Astrocyte (in vitro differentiated cells and primary cell): ENCODE measurements at regions not wholly inside any gene's neighbourhood (a gene's known extent, or its start where the extent isn't known, plus 50 kb on each side); places are given as distances from the start of the nearest gene placed in this dataset.

Experiments
- DNase-seq: peaks from one replicate; pipeline ENCODE4 v3.0.0-alpha.2; 2010; ENCODE audit warnings: low read depth
- FAIRE-seq: peaks from 2 replicates; lab custom pipeline; 2011; peaks lifted over from hg19 to GRCh38; lab: Jason Lieb, UNC
- H2AFZ ChIP-seq: 2 replicates; pipeline ENCODE4 v1.6.0; 2012; ENCODE audit warnings: low read depth, low read length, inconsistent platforms
- H3K27ac ChIP-seq: 2 replicates; pipeline ENCODE4 v1.5.1; 2011; ENCODE audit warnings: low read depth, low read length, inconsistent platforms
- H3K27me3 ChIP-seq: 2 replicates; pipeline ENCODE4 v1.6.0; 2011; ENCODE audit warnings: low read length, inconsistent platforms; ENCODE audit not compliant: insufficient read depth
- H3K36me3 ChIP-seq: 2 replicates; pipeline ENCODE4 v1.5.1; 2011; ENCODE audit warnings: low read length, inconsistent platforms; ENCODE audit not compliant: insufficient read depth
- H3K4me1 ChIP-seq: 2 replicates; pipeline ENCODE4 v1.5.1; 2011; ENCODE audit warnings: low read length, inconsistent platforms; ENCODE audit not compliant: insufficient read depth
- H3K4me2 ChIP-seq: 2 replicates; pipeline ENCODE4 v1.6.0; 2012; ENCODE audit warnings: low read length, inconsistent platforms
- H3K4me3 ChIP-seq: 2 replicates; pipeline ENCODE4 v1.5.1; 2011; ENCODE audit warnings: low read depth, mild to moderate bottlenecking, low read length, inconsistent platforms; ENCODE audit not compliant: insufficient read depth
- H3K79me2 ChIP-seq: 2 replicates; pipeline ENCODE4 v1.6.0; 2012; ENCODE audit warnings: mild to moderate bottlenecking, low read length, inconsistent platforms; ENCODE audit not compliant: insufficient read depth
- H3K9ac ChIP-seq: 2 replicates; pipeline ENCODE4 v1.6.0; 2012; ENCODE audit warnings: mild to moderate bottlenecking, low read length, inconsistent platforms
- H3K9me3 ChIP-seq: 2 replicates; pipeline ENCODE4 v1.5.1; 2012; ENCODE audit warnings: low read depth, mild to moderate bottlenecking, low read length, inconsistent platforms; ENCODE audit not compliant: insufficient read depth
- H4K20me1 ChIP-seq: 2 replicates; pipeline ENCODE4 v1.6.0; 2012; ENCODE audit warnings: low read length, inconsistent platforms; ENCODE audit not compliant: insufficient read depth
- H3K27ac Mint-ChIP-seq: one replicate; pipeline ENCODE4 v1.8.0; 2021; ENCODE audit warnings: mild to moderate bottlenecking, mixed read lengths; ENCODE audit not compliant: unreplicated experiment
- H3K27me3 Mint-ChIP-seq: one replicate; pipeline ENCODE4 v1.8.0; 2021; ENCODE audit warnings: low read depth, mixed read lengths; ENCODE audit not compliant: unreplicated experiment
- H3K36me3 Mint-ChIP-seq: one replicate; pipeline ENCODE4 v1.8.0; 2021; ENCODE audit warnings: low read depth, mixed read lengths; ENCODE audit not compliant: unreplicated experiment
- H3K4me1 Mint-ChIP-seq: one replicate; pipeline ENCODE4 v1.8.0; 2021; ENCODE audit warnings: low read depth, mixed read lengths; ENCODE audit not compliant: unreplicated experiment
- H3K4me3 Mint-ChIP-seq: one replicate; pipeline ENCODE4 v1.8.0; 2021; ENCODE audit warnings: mild to moderate bottlenecking, moderate library complexity, mixed read lengths; ENCODE audit not compliant: unreplicated experiment
- H3K9me3 Mint-ChIP-seq: one replicate; pipeline ENCODE4 v1.8.0; 2021; ENCODE audit warnings: mild to moderate bottlenecking, mixed read lengths; ENCODE audit not compliant: unreplicated experiment
- EZH2 ChIP-seq: IDR thresholded peaks from 2 replicates; pipeline ENCODE4 v1.6.1; 2012; ENCODE audit warnings: mild to moderate bottlenecking, low read length, inconsistent platforms; ENCODE audit not compliant: insufficient read depth
- TF ChIP-seq, protein P1 (sequence below): IDR thresholded peaks from 2 replicates; pipeline ENCODE4 v1.5.1; 2011; ENCODE audit warnings: low read depth, mild to moderate bottlenecking, inconsistent platforms, low read length, moderate library complexity; ENCODE audit not compliant: insufficient read depth

- H3K27ac Mint-ChIP-seq: no peak overlapping the region
- H3K36me3 Mint-ChIP-seq: no peaks in the 10 kb centered on the region
These were observed 109.4 kb upstream of the POU3F3 start for GRCh38 chr2:104744537-104744936.

DNA sequence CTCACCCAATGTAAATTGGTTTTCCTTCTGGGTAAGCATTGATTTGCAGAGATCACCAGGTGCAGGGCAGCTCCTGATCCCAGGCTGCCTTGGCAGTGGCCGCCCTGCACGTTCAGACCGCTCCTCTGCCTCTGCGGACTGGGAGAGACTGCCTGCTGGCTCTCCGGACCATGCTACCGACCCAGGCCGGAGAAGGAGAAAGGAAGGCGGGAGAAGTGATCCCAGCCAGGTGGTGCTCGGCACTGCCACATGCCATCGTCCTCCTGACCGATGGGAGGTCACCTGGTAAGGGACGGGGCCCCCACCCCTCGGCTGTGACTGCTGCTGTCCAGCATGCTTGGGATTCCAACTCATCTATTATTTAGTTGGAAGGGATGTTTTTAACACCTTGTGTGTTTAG lies 108.1 kb upstream of the POU3F3 start:
- H2AFZ ChIP-seq: no peak overlapping the region
- no peaks in the 10 kb centered on the region for H3K9me3 ChIP-seq
- no peaks in the 10 kb centered on the region for H3K4me1 ChIP-seq
- H3K4me2 ChIP-seq: no peak overlapping the region
- H3K27ac ChIP-seq: no peak overlapping the region
- H3K9ac ChIP-seq: no peak overlapping the region
- no peak overlapping the region for H3K27ac Mint-ChIP-seq
- no peak for DNase-seq
- H3K9me3 Mint-ChIP-seq: no peaks in the 10 kb centered on the region
- no peaks in the 10 kb centered on the region for H3K27me3 ChIP-seq
- H3K79me2 ChIP-seq: no peaks in the 10 kb centered on the region
- H3K4me1 Mint-ChIP-seq: peaks cover 11% of the 10 kb centered on the region
- H3K36me3 ChIP-seq: no peaks in the 10 kb centered on the region
- no peaks in the 10 kb centered on the region for H3K36me3 Mint-ChIP-seq
- no peak overlapping the region for H3K4me3 ChIP-seq
- no peak for FAIRE-seq
- H4K20me1 ChIP-seq: no peaks in the 10 kb centered on the region
- H3K27me3 Mint-ChIP-seq: peaks cover 35% of the 10 kb centered on the region
- no peak overlapping the region for H3K4me3 Mint-ChIP-seq
- TF ChIP-seq EZH2: no peak
- TF ChIP-seq, protein P1, sequence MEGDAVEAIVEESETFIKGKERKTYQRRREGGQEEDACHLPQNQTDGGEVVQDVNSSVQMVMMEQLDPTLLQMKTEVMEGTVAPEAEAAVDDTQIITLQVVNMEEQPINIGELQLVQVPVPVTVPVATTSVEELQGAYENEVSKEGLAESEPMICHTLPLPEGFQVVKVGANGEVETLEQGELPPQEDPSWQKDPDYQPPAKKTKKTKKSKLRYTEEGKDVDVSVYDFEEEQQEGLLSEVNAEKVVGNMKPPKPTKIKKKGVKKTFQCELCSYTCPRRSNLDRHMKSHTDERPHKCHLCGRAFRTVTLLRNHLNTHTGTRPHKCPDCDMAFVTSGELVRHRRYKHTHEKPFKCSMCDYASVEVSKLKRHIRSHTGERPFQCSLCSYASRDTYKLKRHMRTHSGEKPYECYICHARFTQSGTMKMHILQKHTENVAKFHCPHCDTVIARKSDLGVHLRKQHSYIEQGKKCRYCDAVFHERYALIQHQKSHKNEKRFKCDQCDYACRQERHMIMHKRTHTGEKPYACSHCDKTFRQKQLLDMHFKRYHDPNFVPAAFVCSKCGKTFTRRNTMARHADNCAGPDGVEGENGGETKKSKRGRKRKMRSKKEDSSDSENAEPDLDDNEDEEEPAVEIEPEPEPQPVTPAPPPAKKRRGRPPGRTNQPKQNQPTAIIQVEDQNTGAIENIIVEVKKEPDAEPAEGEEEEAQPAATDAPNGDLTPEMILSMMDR: no peak

More at GRCh38 chr2:104744537-104744936, 109.4 kb upstream of the POU3F3 start:
- FAIRE-seq (no peak), DNase-seq (no peak)
- TF ChIP-seq, protein P1: no peak
- TF ChIP-seq EZH2: no peak
- Histone ChIP-seq H2AFZ (no peak overlapping the region), H3K36me3 (no peaks in the 10 kb centered on the region), H3K4me2 (no peak overlapping the region), H3K4me3 (no peak overlapping the region), H3K27ac (no peak overlapping the region), H3K27me3 (no peaks in the 10 kb centered on the region), H4K20me1 (no peaks in the 10 kb centered on the region), H3K79me2 (no peaks in the 10 kb centered on the region), H3K9me3 (no peaks in the 10 kb centered on the region), H3K4me1 (no peaks in the 10 kb centered on the region), H3K9ac (no peak overlapping the region)
- H3K4me1 Mint-ChIP-seq: peaks cover 10% of the 10 kb centered on the region
- H3K27me3 Mint-ChIP-seq: peaks cover 26% of the 10 kb centered on the region
- H3K9me3 Mint-ChIP-seq: no peaks in the 10 kb centered on the region
- H3K4me3 Mint-ChIP-seq: no peak overlapping the region

- FAIRE-seq (no peak), DNase-seq (no peak)
- no peaks in the 10 kb centered on the region for H3K27me3 ChIP-seq
- H3K4me1 Mint-ChIP-seq: peaks cover 9% of the 10 kb centered on the region
- no peak overlapping the region for H3K4me3 Mint-ChIP-seq
- H3K4me3 ChIP-seq: no peak overlapping the region
- peaks cover 35% of the 10 kb centered on the region for H3K27me3 Mint-ChIP-seq
- no peak overlapping the region for H3K4me2 ChIP-seq
- no peak for TF ChIP-seq EZH2
- TF ChIP-seq, protein P1: no peak
- H3K9me3 ChIP-seq: no peaks in the 10 kb centered on the region
- no peak overlapping the region for H3K9ac ChIP-seq
- H3K27ac ChIP-seq: no peak overlapping the region
- no peaks in the 10 kb centered on the region for H3K36me3 Mint-ChIP-seq
- H3K36me3 ChIP-seq: no peaks in the 10 kb centered on the region
- H3K27ac Mint-ChIP-seq: no peak overlapping the region
- H3K4me1 ChIP-seq: no peaks in the 10 kb centered on the region
- no peak overlapping the region for H2AFZ ChIP-seq
- H3K79me2 ChIP-seq: no peaks in the 10 kb centered on the region
- H4K20me1 ChIP-seq: no peaks in the 10 kb centered on the region
- no peaks in the 10 kb centered on the region for H3K9me3 Mint-ChIP-seq
These were observed 107.6 kb upstream of the POU3F3 start for GRCh38 chr2:104746299-104746698.
